ENCODE measurements at regions not wholly inside any gene's neighbourhood (a gene's known extent, or its start where the extent isn't known, plus 50 kb on each side); places are given as distances from the start of the nearest gene placed in this dataset.

GRCh38 chr6:19925533-19925932 is 88.4 kb downstream of the ID4 start (continued):
- TF ChIP-seq, protein P1, sequence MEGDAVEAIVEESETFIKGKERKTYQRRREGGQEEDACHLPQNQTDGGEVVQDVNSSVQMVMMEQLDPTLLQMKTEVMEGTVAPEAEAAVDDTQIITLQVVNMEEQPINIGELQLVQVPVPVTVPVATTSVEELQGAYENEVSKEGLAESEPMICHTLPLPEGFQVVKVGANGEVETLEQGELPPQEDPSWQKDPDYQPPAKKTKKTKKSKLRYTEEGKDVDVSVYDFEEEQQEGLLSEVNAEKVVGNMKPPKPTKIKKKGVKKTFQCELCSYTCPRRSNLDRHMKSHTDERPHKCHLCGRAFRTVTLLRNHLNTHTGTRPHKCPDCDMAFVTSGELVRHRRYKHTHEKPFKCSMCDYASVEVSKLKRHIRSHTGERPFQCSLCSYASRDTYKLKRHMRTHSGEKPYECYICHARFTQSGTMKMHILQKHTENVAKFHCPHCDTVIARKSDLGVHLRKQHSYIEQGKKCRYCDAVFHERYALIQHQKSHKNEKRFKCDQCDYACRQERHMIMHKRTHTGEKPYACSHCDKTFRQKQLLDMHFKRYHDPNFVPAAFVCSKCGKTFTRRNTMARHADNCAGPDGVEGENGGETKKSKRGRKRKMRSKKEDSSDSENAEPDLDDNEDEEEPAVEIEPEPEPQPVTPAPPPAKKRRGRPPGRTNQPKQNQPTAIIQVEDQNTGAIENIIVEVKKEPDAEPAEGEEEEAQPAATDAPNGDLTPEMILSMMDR (tag by site-specific recombination; IDR thresholded peaks at IDR 0.05) = no peak
- TF ChIP-seq, protein P2, sequence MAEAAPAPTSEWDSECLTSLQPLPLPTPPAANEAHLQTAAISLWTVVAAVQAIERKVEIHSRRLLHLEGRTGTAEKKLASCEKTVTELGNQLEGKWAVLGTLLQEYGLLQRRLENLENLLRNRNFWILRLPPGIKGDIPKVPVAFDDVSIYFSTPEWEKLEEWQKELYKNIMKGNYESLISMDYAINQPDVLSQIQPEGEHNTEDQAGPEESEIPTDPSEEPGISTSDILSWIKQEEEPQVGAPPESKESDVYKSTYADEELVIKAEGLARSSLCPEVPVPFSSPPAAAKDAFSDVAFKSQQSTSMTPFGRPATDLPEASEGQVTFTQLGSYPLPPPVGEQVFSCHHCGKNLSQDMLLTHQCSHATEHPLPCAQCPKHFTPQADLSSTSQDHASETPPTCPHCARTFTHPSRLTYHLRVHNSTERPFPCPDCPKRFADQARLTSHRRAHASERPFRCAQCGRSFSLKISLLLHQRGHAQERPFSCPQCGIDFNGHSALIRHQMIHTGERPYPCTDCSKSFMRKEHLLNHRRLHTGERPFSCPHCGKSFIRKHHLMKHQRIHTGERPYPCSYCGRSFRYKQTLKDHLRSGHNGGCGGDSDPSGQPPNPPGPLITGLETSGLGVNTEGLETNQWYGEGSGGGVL (tag by site-specific recombination; IDR thresholded peaks at IDR 0.05) = no peak
- TF ChIP-seq ZNF341 (tag by site-specific recombination; IDR thresholded peaks at IDR 0.05; ENCODE audit: low read depth) = no peak
- TF ChIP-seq ZNF174 (tag by site-specific recombination; IDR thresholded peaks at IDR 0.05) = no peak
- no peak for TF ChIP-seq ZNF544 (tag by site-specific recombination; IDR thresholded peaks at IDR 0.05)

DNA sequence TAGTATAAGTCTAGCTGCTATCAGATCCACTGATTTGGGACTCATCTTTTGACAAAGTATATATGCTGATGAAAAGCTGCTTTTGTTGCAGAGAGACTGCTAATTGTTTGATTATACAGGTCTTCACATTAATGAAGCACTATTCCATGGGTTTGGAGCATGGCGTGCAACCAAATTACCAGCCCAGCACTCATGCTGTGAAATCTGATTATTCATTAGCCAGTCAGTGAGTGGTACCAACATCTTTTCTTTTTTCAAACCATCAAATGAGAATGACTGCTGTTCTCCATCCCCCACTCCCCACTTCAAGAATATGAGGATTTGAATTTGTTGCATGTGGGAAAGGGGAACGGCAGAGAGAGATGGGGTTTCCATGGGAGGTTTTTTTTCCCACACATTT is 91.3 kb downstream of the ID4 start:
- no peaks in the 10 kb centered on the region for H3K4me1 ChIP-seq (ENCODE audit: control insufficient read depth, insufficient read depth, low read length)
- ChIA-PET CTCF (interaction anchor here (0.6 kb wide), 1 partner anchor 110 kb away, joined by 4 read pairs; no protein-coding TSS in a partner anchor), POLR2A (no interaction called here)
- no peaks in the 10 kb centered on the region for H3K36me3 ChIP-seq (ENCODE audit: control insufficient read depth in 2 of 2, insufficient read depth in 1 of 2, low read length in 2 of 2)
- H3K4me3 ChIP-seq (ENCODE audit: low read depth, low read length) = no peak overlapping the region
- H3K27ac ChIP-seq (ENCODE audit: extremely low read depth, low read depth, low read length) = no peak overlapping the region
- TF ChIP-seq, protein P3, sequence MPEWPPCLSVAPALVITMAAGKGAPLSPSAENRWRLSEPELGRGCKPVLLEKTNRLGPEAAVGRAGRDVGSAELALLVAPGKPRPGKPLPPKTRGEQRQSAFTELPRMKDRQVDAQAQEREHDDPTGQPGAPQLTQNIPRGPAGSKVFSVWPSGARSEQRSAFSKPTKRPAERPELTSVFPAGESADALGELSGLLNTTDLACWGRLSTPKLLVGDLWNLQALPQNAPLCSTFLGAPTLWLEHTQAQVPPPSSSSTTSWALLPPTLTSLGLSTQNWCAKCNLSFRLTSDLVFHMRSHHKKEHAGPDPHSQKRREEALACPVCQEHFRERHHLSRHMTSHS (tag by site-specific recombination; IDR thresholded peaks at IDR 0.05) = no peak
- TF ChIP-seq ZNF610 (tag by site-specific recombination; IDR thresholded peaks at IDR 0.05; ENCODE audit: borderline replicate concordance) (no peak), ZNF248 (tag by site-specific recombination; IDR thresholded peaks at IDR 0.05) (no peak), ZNF596 (tag by site-specific recombination; IDR thresholded peaks at IDR 0.05) (no peak), HOXA7 (CRISPR knock-in tag; IDR thresholded peaks at IDR 0.05; ENCODE audit: borderline replicate concordance) (no peak), ZNF175 (tag by site-specific recombination; IDR thresholded peaks at IDR 0.05) (no peak), ZNF266 (tag by site-specific recombination; IDR thresholded peaks at IDR 0.05; ENCODE audit: low read depth) (no peak), SP3 (tag by site-specific recombination; IDR thresholded peaks at IDR 0.05) (no peak), ZNF510 (tag by site-specific recombination; IDR thresholded peaks at IDR 0.05; ENCODE audit: insufficient replicate concordance) (no peak), BCL11B (tag by site-specific recombination; IDR thresholded peaks at IDR 0.05; ENCODE audit: low read depth) (no peak), HIC1 (tag by site-specific recombination; IDR thresholded peaks at IDR 0.05) (no peak), MZF1 (tag by site-specific recombination; IDR thresholded peaks at IDR 0.05; ENCODE audit: borderline replicate concordance) (no peak), ZNF404 (tag by site-specific recombination; IDR thresholded peaks at IDR 0.05) (no peak), ZNF571 (tag by site-specific recombination; IDR thresholded peaks at IDR 0.05) (no peak)
- H3K9me3 ChIP-seq (ENCODE audit: control insufficient read depth, insufficient read depth, low read depth, low read length) = no peaks in the 10 kb centered on the region
